Ovary (tissue), 7 donors: ENCODE measurements at regions not wholly inside any gene's neighbourhood (a gene's known extent, or its start where the extent isn't known, plus 50 kb on each side); places are given as distances from the start of the nearest gene placed in this dataset.

Source experiments
- DNase-seq, 5 donors: peaks; one replicate each; pipeline ENCODE4 v3.0.0-alpha.2; 2019 to 2020
- H3K27ac ChIP-seq, 2 donors: fragments of 200-600 bp; one replicate each; pipeline versions ENCODE4 v1.5.1 to v1.8.0; 2019 to 2022
- H3K27me3 ChIP-seq: fragments of 200-600 bp; one replicate; pipeline ENCODE4 v1.8.0; 2022
- H3K36me3 ChIP-seq: fragments of 200-600 bp; sonication (generic); one replicate; pipeline ENCODE4 v1.5.1; 2019
- H3K4me1 ChIP-seq: one replicate; pipeline ENCODE4 v1.8.1; 2013; ENCODE audit warnings: mild to moderate bottlenecking, moderate library complexity; ENCODE audit not compliant: insufficient read depth
- H3K4me3 ChIP-seq: fragments of 200-600 bp; sonication (generic); one replicate; pipeline ENCODE4 v1.5.1; 2017
- H3K9me3 ChIP-seq, 2 donors: fragments of 200-600 bp in 1 of 2; sonication (generic) in 1 of 2; one replicate each; pipeline versions ENCODE4 v1.5.1 to v1.8.1; 2013 to 2019; ENCODE audit warnings: mild to moderate bottlenecking in 1 of 2, moderate library complexity in 1 of 2
- CTCF ChIP-seq, 3 donors: fragments of 450-650 bp in 2 of 3; fragments of 200-600 bp in 1 of 3; IDR thresholded peaks; one replicate each; pipeline versions ENCODE4 v1.5.1 to v1.8.0; 2016 to 2022; ENCODE audit warnings: antibody characterized with exemption in 3 of 3, mild to moderate bottlenecking in 1 of 3
- EP300 ChIP-seq: sonication (generic); formaldehyde crosslinking; IDR thresholded peaks from one replicate; pipeline ENCODE4 v1.6.1; 2017; ENCODE audit warnings: antibody characterized with exemption
- POLR2A ChIP-seq: fragments of 450-650 bp; IDR thresholded peaks from one replicate; pipeline ENCODE4 v1.6.1; 2017; ENCODE audit warnings: antibody characterized with exemption, mild to moderate bottlenecking, moderate library complexity
- WGBS, 3 donors: extraction: QIAGEN DNeasy Blood & Tissue Kit in 1 of 3; methylation state at CpG; one replicate each; pipeline versions ENCODE4 v1.1.5 to v1.1.7; 2013 to 2017; 5-methylcytosine and 5-hydroxymethylcytosine counted together
- intact Hi-C, 4 donors: fragments of 100-400 bp; cut with DNase I; formaldehyde crosslinking; loops; one replicate each; pipeline versions ENCODE4 v1.11.0 to v1.15.1; 2022 to 2023
- donor health status: DM: no; HTN: no; CAD: no; lungs with moderate emphysema.
- donor health status: DM: no; HTN: no; CAD: no.
- donor health status: Bipolar disorder and iron deficiency.
- donor health status: DM: no; HTN: no; CAD: no.
- donor health status: DM: yes; HTN: yes; CAD: no.

- no peak for DNase-seq
- TF ChIP-seq POLR2A (no peak), EP300 (no peak), CTCF (IDR thresholded peaks at IDR 0.05) (no peak)
- H3K27me3 ChIP-seq = no peaks in the 10 kb centered on the region
- no peaks in the 10 kb centered on the region for H3K9me3 ChIP-seq
- no peaks in the 10 kb centered on the region for H3K4me1 ChIP-seq
- no peak overlapping the region for H3K4me3 ChIP-seq
- H3K36me3 ChIP-seq = no peaks in the 10 kb centered on the region
- H3K27ac ChIP-seq = no peak overlapping the region
- WGBS, 3 donors = 45 to 54% (median 46%) methylated on average over 1 of the region's 1 CpG
- intact Hi-C loops = no loop called here
Observed at GRCh38 chr6:140548366-140548765, 1173.9 kb upstream of the CITED2 start.

- H3K9me3 ChIP-seq = no peaks in the 10 kb centered on the region
- no peaks in the 10 kb centered on the region for H3K4me1 ChIP-seq
- DNase-seq = no peak
- H3K27ac ChIP-seq = no peak overlapping the region
- intact Hi-C loops = no loop called here
- TF ChIP-seq POLR2A (no peak), CTCF (IDR thresholded peaks at IDR 0.05) (no peak), EP300 (no peak)
- 83 to 89% (median 86%) methylated on average over 3 of the region's 3 CpGs for WGBS, 3 donors
- H3K27me3 ChIP-seq = no peaks in the 10 kb centered on the region
- no peaks in the 10 kb centered on the region for H3K36me3 ChIP-seq
- no peak overlapping the region for H3K4me3 ChIP-seq
Observed at GRCh38 chr6:140546640-140547039, 1172.2 kb upstream of the CITED2 start.

- Histone ChIP-seq H3K27me3 (no peaks in the 10 kb centered on the region), H3K4me3 (no peak overlapping the region), H3K9me3 (no peaks in the 10 kb centered on the region), H3K27ac (no peak overlapping the region), H3K36me3 (no peaks in the 10 kb centered on the region), H3K4me1 (no peaks in the 10 kb centered on the region)
- WGBS, 3 donors = 84 to 98% (median 93%) methylated on average over 3 of the region's 3 CpGs
- no peak for DNase-seq
- TF ChIP-seq CTCF (IDR thresholded peaks at IDR 0.05) (no peak), EP300 (no peak), POLR2A (no peak)
- intact Hi-C loops = no loop called here
Observed at GRCh38 chr6:140544431-140544830, 1170.0 kb upstream of the CITED2 start.

GRCh38 chr6:140542863-140543262 lies 1168.4 kb upstream of the CITED2 start:
- Histone ChIP-seq H3K4me3 (no peak overlapping the region), H3K27ac (no peak overlapping the region), H3K36me3 (no peaks in the 10 kb centered on the region), H3K27me3 (no peaks in the 10 kb centered on the region), H3K9me3 (no peaks in the 10 kb centered on the region), H3K4me1 (no peaks in the 10 kb centered on the region)
- no peak for DNase-seq
- 94 to 98% (median 98%) methylated on average over 3 of the region's 3 CpGs for whole genome bisulfite sequencing, 3 donors
- TF ChIP-seq EP300 (no peak), POLR2A (no peak), CTCF (IDR thresholded peaks at IDR 0.05) (no peak)
- intact Hi-C loops = no loop called here

GRCh38 chr6:140541288-140541687 lies 1166.8 kb upstream of the CITED2 start:
- Histone ChIP-seq H3K4me3 (no peak overlapping the region), H3K27ac (no peak overlapping the region), H3K27me3 (no peaks in the 10 kb centered on the region), H3K36me3 (no peaks in the 10 kb centered on the region), H3K9me3 (no peaks in the 10 kb centered on the region), H3K4me1 (peaks cover 4% of the 10 kb centered on the region)
- intact Hi-C loops = no loop called here
- DNase-seq = no peak
- TF ChIP-seq POLR2A (no peak), EP300 (no peak), CTCF (IDR thresholded peaks at IDR 0.05) (no peak)
- WGBS, 3 donors = 91 to 94% (median 93%) methylated on average over 7 of the region's 7 CpGs
